ENCODE measurements at regions not wholly inside any gene's neighbourhood (a gene's known extent, or its start where the extent isn't known, plus 50 kb on each side); places are given as distances from the start of the nearest gene placed in this dataset.
A peak's percentile ranks its signal among the peaks of the same experiment; 100 is the strongest.

GRCh38 chr12:111025792-111026430, 105.5 kb upstream of the MYL2 start:
- no peak overlapping the region for H3K27ac ChIP-seq
- no peak for DNase-seq
- H3K9me3 ChIP-seq: no peaks in the 10 kb centered on the region
- no peaks in the 10 kb centered on the region for H3K4me1 ChIP-seq
- peaks cover 12 to 96% of the 10 kb centered on the region in 2 donors for H3K27me3 ChIP-seq
- no peak overlapping the region for H3K4me3 ChIP-seq
- H3K36me3 ChIP-seq: no peaks in the 10 kb centered on the region
- TF ChIP-seq CTCF (IDR thresholded peaks at IDR 0.05): no peak
- no peak for ATAC-seq
- intact Hi-C loops (cut with DNase I): loop anchor here in 1 of 2 donors (10.0 kb wide), 1 partner anchor 249 kb away; no protein-coding TSS in a partner anchor

GRCh38 chr12:111025301-111025700, 104.9 kb upstream of the MYL2 start:
- TF ChIP-seq CTCF (IDR thresholded peaks at IDR 0.05): no peak
- H3K4me3 ChIP-seq: no peak overlapping the region
- no peaks in the 10 kb centered on the region for H3K9me3 ChIP-seq
- no peak overlapping the region for H3K27ac ChIP-seq
- no peaks in the 10 kb centered on the region for H3K4me1 ChIP-seq
- DNase-seq (no peak), ATAC-seq (no peak)
- peaks cover 6 to 94% of the 10 kb centered on the region in 2 donors for H3K27me3 ChIP-seq
- intact Hi-C loops (cut with DNase I): loop anchor here in 1 of 2 donors (10.0 kb wide), 1 partner anchor 250 kb away; no protein-coding TSS in a partner anchor
- H3K36me3 ChIP-seq: no peaks in the 10 kb centered on the region

- intact Hi-C loops (cut with DNase I): loop anchor here in 1 of 2 donors (10.0 kb wide), 1 partner anchor 250 kb away; no protein-coding TSS in a partner anchor
- DNase-seq: peak in 3 of 4 donors; percentile 24 to 85 (median 44)
- Histone ChIP-seq H3K4me1 (no peaks in the 10 kb centered on the region), H3K9me3 (no peaks in the 10 kb centered on the region), H3K27me3 (peaks cover 0 to 84% of the 10 kb centered on the region in 2 donors), H3K36me3 (no peaks in the 10 kb centered on the region), H3K4me3 (no peak overlapping the region), H3K27ac (no peak overlapping the region)
- peak; percentile 93 for ATAC-seq
- peak; percentile 65 to 67 for TF ChIP-seq CTCF (IDR thresholded peaks at IDR 0.05)
Measured at GRCh38 chr12:111024205-111024801, 103.9 kb upstream of the MYL2 start.

GRCh38 chr12:111022386-111022785, 102.0 kb upstream of the MYL2 start:
- Histone ChIP-seq H3K27ac (no peak overlapping the region), H3K27me3 (peaks cover 0 to 69% of the 10 kb centered on the region in 2 donors), H3K36me3 (no peaks in the 10 kb centered on the region), H3K4me3 (no peak overlapping the region), H3K9me3 (no peaks in the 10 kb centered on the region), H3K4me1 (no peaks in the 10 kb centered on the region)
- no peak for DNase-seq
- no peak for ATAC-seq
- TF ChIP-seq CTCF (IDR thresholded peaks at IDR 0.05): no peak
- intact Hi-C loops (cut with DNase I): loop anchor here in 1 of 2 donors (10.0 kb wide), 1 partner anchor 252 kb away; no protein-coding TSS in a partner anchor

- Histone ChIP-seq H3K9me3 (no peaks in the 10 kb centered on the region), H3K36me3 (no peaks in the 10 kb centered on the region), H3K4me1 (no peaks in the 10 kb centered on the region), H3K27me3 (peaks cover 0 to 55% of the 10 kb centered on the region in 2 donors), H3K27ac (no peak overlapping the region), H3K4me3 (no peak overlapping the region)
- intact Hi-C loops (cut with DNase I): no loop called here
- TF ChIP-seq CTCF (IDR thresholded peaks at IDR 0.05): no peak
- DNase-seq (no peak), ATAC-seq (no peak)
Measured at GRCh38 chr12:111014547-111014946, 94.2 kb upstream of the MYL2 start.
